ENCODE measurements at regions not wholly inside any gene's neighbourhood (a gene's known extent, or its start where the extent isn't known, plus 50 kb on each side); places are given as distances from the start of the nearest gene placed in this dataset.
A peak's percentile ranks its signal among the peaks of the same experiment; 100 is the strongest.

DNA sequence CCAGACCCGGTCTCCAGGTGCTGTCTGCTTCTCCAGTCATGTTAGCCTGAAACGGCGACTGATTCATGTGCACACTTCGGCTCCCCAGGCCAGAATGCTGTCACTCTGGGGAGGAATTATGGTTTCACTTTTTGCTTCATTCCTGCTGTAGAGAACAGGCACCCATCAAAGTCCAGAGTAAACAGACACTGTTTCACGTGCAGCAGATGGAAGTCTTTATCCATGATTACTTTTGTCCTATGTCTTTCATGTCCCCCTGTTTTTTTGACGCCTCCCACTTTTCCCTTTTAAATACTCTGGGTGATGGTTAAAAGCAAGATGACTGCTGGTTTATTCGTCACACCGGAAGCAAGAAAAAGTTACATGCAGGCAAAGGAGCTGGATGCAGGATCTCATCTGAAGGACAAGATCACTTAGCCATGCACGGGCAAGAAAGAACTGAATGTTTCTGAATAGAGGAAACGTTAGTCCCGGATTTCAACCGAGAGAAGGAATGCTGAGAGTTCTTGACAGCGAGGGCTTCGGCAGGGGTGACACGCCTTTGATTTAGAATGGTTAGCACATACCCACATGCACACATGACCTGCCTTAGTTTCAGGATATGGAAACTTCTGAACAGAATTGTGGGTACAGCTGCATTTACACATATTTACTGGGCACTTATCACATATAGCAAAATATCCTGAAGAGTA lies 250.0 kb upstream of the KLF6 start:
- H3K27ac ChIP-seq (ENCODE audit: low read length), result peak overlapping the region; percentile 61
- peaks cover under 1% of the 10 kb centered on the region for H3K9me3 ChIP-seq (ENCODE audit: insufficient read depth, low read length, severe bottlenecking)
- H3K4me3 ChIP-seq (ENCODE audit: low read depth in 1 of 2, low read length in 2 of 2), result no peak overlapping the region
- peak; percentile 29 for DNase-seq
- H3K79me2 ChIP-seq (ENCODE audit: insufficient read depth, low read length), result no peaks in the 10 kb centered on the region
- peak overlapping the region; percentile 40; the same call in 1 of the 2 replicates for H2AFZ ChIP-seq (ENCODE audit: low read depth, low read length)
- H3K36me3 ChIP-seq (ENCODE audit: insufficient read depth, low read length), result no peaks in the 10 kb centered on the region
- peak; percentile 54 for ATAC-seq (ENCODE audit: insufficient read depth, low read depth)
- no peaks in the 10 kb centered on the region for H3K27me3 ChIP-seq (ENCODE audit: insufficient read depth, low read length, poor library complexity)
- H3K4me1 ChIP-seq (ENCODE audit: insufficient read depth, low read length), result peaks cover 43% of the 10 kb centered on the region
- 0 out of 2 replicates have a peak overlapping the region, but pooled peaks have one; percentile 3 for H3K4me2 ChIP-seq (ENCODE audit: insufficient read depth, low read length)
- H4K20me1 ChIP-seq (ENCODE audit: insufficient read depth, low read length), result no peaks in the 10 kb centered on the region
- TF ChIP-seq, protein P1, sequence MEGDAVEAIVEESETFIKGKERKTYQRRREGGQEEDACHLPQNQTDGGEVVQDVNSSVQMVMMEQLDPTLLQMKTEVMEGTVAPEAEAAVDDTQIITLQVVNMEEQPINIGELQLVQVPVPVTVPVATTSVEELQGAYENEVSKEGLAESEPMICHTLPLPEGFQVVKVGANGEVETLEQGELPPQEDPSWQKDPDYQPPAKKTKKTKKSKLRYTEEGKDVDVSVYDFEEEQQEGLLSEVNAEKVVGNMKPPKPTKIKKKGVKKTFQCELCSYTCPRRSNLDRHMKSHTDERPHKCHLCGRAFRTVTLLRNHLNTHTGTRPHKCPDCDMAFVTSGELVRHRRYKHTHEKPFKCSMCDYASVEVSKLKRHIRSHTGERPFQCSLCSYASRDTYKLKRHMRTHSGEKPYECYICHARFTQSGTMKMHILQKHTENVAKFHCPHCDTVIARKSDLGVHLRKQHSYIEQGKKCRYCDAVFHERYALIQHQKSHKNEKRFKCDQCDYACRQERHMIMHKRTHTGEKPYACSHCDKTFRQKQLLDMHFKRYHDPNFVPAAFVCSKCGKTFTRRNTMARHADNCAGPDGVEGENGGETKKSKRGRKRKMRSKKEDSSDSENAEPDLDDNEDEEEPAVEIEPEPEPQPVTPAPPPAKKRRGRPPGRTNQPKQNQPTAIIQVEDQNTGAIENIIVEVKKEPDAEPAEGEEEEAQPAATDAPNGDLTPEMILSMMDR (IDR thresholded peaks at IDR 0.05; ENCODE audit: borderline replicate concordance, extremely low read depth, low read length, poor library complexity, severe bottlenecking), result no peak
- no peak overlapping the region for H3K9ac ChIP-seq (ENCODE audit: low read depth, low read length)

DNA sequence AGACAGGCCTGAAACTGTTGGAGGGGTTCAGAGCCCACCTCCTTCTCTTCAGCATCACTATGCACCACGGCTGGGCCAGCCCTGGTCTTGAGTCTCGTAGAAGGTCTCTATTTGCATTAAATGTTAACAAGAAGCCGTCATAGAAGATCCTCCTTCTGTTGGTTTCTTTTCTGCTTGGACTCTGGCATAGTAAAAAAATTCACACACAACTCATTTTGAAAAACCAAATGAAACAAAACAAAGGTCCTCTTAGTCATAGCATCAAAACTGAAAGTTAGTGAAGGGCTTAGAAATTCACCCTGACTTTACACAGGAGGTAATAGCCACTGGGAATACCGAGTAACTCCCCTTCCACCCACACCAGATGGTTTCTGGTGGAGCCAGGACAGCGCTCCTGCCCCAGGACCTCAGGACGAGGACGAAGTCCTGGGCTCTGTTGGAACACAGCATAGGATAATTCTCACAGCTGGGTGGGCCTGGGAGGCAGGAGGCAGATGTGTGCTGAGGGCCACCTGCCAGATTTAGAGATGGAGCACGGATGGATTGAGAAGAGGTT lies 248.4 kb upstream of the KLF6 start:
- Histone ChIP-seq H3K4me1 (ENCODE audit: insufficient read depth, low read length) (peaks cover 40% of the 10 kb centered on the region), H3K27me3 (ENCODE audit: insufficient read depth, low read length, poor library complexity) (no peaks in the 10 kb centered on the region), H3K27ac (ENCODE audit: low read length) (no peak overlapping the region), H4K20me1 (ENCODE audit: insufficient read depth, low read length) (no peaks in the 10 kb centered on the region), H2AFZ (ENCODE audit: low read depth, low read length) (no peak overlapping the region), H3K4me3 (ENCODE audit: low read depth in 1 of 2, low read length in 2 of 2) (no peak overlapping the region), H3K4me2 (ENCODE audit: insufficient read depth, low read length) (no peak overlapping the region), H3K79me2 (ENCODE audit: insufficient read depth, low read length) (no peaks in the 10 kb centered on the region), H3K36me3 (ENCODE audit: insufficient read depth, low read length) (no peaks in the 10 kb centered on the region), H3K9ac (ENCODE audit: low read depth, low read length) (no peak overlapping the region), H3K9me3 (ENCODE audit: insufficient read depth, low read length, severe bottlenecking) (no peaks in the 10 kb centered on the region)
- TF ChIP-seq, protein P1 (IDR thresholded peaks at IDR 0.05; ENCODE audit: borderline replicate concordance, extremely low read depth, low read length, poor library complexity, severe bottlenecking), result no peak
- TF ChIP-seq EZH2 (IDR thresholded peaks at IDR 0.05; ENCODE audit: borderline replicate concordance, low read depth, low read length, severe bottlenecking), result no peak
- DNase-seq, result no peak
- ATAC-seq (ENCODE audit: insufficient read depth, low read depth), result no peak

DNA sequence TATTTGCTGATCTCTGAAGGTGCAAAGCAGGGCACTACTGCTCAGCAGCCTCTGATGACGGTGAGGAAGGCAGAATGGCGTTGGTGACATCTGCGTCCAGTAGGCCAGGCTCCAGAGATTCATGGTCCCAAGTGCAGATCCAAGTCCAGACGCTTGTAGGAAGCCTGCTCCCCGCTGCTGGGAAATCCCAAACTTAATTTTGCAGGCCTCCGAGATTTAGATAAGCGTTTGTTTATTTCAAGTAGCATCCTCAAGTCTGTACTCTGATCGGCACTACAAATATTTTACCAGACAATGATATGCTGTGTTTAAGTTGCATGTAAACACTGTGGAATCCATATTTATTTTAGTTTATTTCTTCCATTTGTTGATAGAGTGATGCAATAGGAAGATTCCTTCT lies 244.9 kb upstream of the KLF6 start:
- H4K20me1 ChIP-seq (ENCODE audit: insufficient read depth, low read length), result no peaks in the 10 kb centered on the region
- H3K27me3 ChIP-seq (ENCODE audit: insufficient read depth, low read length, poor library complexity), result no peaks in the 10 kb centered on the region
- no peak overlapping the region for H3K4me3 ChIP-seq (ENCODE audit: low read depth in 1 of 2, low read length in 2 of 2)
- no peaks in the 10 kb centered on the region for H3K79me2 ChIP-seq (ENCODE audit: insufficient read depth, low read length)
- DNase-seq (no peak), ATAC-seq (ENCODE audit: insufficient read depth, low read depth) (no peak)
- H3K9ac ChIP-seq (ENCODE audit: low read depth, low read length), result no peak overlapping the region
- H3K9me3 ChIP-seq (ENCODE audit: insufficient read depth, low read length, severe bottlenecking), result no peaks in the 10 kb centered on the region
- no peak overlapping the region for H3K27ac ChIP-seq (ENCODE audit: low read length)
- no peaks in the 10 kb centered on the region for H3K36me3 ChIP-seq (ENCODE audit: insufficient read depth, low read length)
- no peak overlapping the region for H2AFZ ChIP-seq (ENCODE audit: low read depth, low read length)
- H3K4me1 ChIP-seq (ENCODE audit: insufficient read depth, low read length), result peaks cover 9% of the 10 kb centered on the region
- TF ChIP-seq EZH2 (IDR thresholded peaks at IDR 0.05; ENCODE audit: borderline replicate concordance, low read depth, low read length, severe bottlenecking), result no peak
- no peak overlapping the region for H3K4me2 ChIP-seq (ENCODE audit: insufficient read depth, low read length)

DNA sequence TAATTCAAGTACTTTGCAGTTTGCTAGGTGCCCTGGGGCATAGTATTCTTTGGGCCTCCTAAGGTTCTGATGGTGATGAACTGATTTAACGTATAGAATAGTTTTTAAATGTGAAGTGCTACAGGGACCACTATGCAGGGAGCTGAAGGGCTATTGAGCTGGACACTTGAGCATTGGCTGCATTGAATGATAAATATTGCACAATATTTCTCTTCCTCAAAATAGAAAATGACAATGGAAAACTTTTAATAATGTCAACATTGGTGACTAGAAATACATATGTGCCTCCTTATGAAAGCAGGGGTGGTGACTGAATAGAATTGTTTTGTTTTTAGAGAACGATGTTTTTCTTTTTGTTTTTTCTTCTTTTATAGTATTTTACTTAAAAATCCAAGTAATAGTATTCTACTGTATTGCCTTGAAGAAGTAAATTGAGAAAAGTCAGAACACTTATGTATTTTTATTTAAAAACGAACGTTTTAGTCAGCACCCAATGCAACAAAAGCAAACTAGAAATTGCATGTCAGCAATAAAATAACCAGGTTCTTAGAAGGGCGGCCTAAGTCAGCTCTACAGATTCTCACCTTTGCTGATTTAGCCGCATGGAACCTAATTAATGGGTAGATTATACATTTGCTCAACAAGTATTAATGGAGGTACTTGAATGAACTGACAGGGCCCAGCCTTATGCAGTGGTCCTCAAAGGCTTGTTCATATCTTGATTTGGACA lies 244.0 kb upstream of the KLF6 start:
- no peak overlapping the region for H3K4me3 ChIP-seq (ENCODE audit: low read depth in 1 of 2, low read length in 2 of 2)
- DNase-seq, result no peak
- no peak overlapping the region for H3K9ac ChIP-seq (ENCODE audit: low read depth, low read length)
- no peaks in the 10 kb centered on the region for H3K9me3 ChIP-seq (ENCODE audit: insufficient read depth, low read length, severe bottlenecking)
- H4K20me1 ChIP-seq (ENCODE audit: insufficient read depth, low read length), result no peaks in the 10 kb centered on the region
- H3K27me3 ChIP-seq (ENCODE audit: insufficient read depth, low read length, poor library complexity), result no peaks in the 10 kb centered on the region
- no peak overlapping the region for H3K27ac ChIP-seq (ENCODE audit: low read length)
- no peak overlapping the region for H2AFZ ChIP-seq (ENCODE audit: low read depth, low read length)
- H3K79me2 ChIP-seq (ENCODE audit: insufficient read depth, low read length), result no peaks in the 10 kb centered on the region
- no peaks in the 10 kb centered on the region for H3K36me3 ChIP-seq (ENCODE audit: insufficient read depth, low read length)
- H3K4me2 ChIP-seq (ENCODE audit: insufficient read depth, low read length), result no peak overlapping the region
- no peak for ATAC-seq (ENCODE audit: insufficient read depth, low read depth)
- TF ChIP-seq EZH2 (IDR thresholded peaks at IDR 0.05; ENCODE audit: borderline replicate concordance, low read depth, low read length, severe bottlenecking), result no peak
- TF ChIP-seq, protein P1 (IDR thresholded peaks at IDR 0.05; ENCODE audit: borderline replicate concordance, extremely low read depth, low read length, poor library complexity, severe bottlenecking), result no peak
- 0 out of 2 replicates have a peak, but pooled peaks cover 3% of the 10 kb centered on the region for H3K4me1 ChIP-seq (ENCODE audit: insufficient read depth, low read length)

Measured in DND-41 (cell line).